ENCODE measurements at regions not wholly inside any gene's neighbourhood (a gene's known extent, or its start where the extent isn't known, plus 50 kb on each side); places are given as distances from the start of the nearest gene placed in this dataset.
"Not testable (repeated sequence)": the region's sequence is repeated elsewhere in the genome, so short reads cannot be mapped to it uniquely, and the experiment has no call there.

DNA sequence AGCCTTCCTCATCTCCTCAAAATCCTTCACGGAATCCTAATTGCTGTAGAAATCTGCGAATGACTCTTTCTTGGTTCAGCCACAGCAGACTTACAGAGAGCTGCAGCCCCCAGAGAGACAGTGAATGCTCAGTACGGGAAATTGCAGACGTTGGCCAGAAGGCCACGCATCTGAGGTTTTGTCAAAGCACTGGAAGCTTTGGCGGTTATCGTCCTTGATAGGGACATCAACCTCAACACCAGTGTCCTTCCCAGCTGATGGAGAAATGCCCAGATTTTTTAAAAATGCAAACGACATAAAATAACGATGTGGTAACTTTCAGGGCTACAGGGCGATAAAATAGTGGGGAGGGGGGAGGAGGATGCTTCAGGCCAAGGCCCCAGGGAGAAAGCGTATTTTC is 166.6 kb upstream of the CIBAR2 start:
- ATAC-seq, result no peak
- Mint-ChIP-seq H3K4me1 (no peaks in the 10 kb centered on the region), H3K36me3 (no peaks in the 10 kb centered on the region), H3K9me3 (ENCODE audit: low read depth) (no peaks in the 10 kb centered on the region), H3K27me3 (peaks cover 2% of the 10 kb centered on the region), H3K4me3 (no peak overlapping the region), H3K27ac (no peak overlapping the region)
- no peak for DNase-seq
- CTCF ChIA-PET, result no interaction called here

- Mint-ChIP-seq H3K4me1 (no peaks in the 10 kb centered on the region), H3K36me3 (no peaks in the 10 kb centered on the region), H3K9me3 (ENCODE audit: low read depth) (no peaks in the 10 kb centered on the region), H3K27ac (no peak overlapping the region), H3K27me3 (peaks cover 2% of the 10 kb centered on the region), H3K4me3 (no peak overlapping the region)
- CTCF ChIA-PET, result no interaction called here
- ATAC-seq (no peak), DNase-seq (no peak)
These were observed 167.1 kb upstream of the CIBAR2 start for GRCh38 chr16:85279402-85279801.

DNA sequence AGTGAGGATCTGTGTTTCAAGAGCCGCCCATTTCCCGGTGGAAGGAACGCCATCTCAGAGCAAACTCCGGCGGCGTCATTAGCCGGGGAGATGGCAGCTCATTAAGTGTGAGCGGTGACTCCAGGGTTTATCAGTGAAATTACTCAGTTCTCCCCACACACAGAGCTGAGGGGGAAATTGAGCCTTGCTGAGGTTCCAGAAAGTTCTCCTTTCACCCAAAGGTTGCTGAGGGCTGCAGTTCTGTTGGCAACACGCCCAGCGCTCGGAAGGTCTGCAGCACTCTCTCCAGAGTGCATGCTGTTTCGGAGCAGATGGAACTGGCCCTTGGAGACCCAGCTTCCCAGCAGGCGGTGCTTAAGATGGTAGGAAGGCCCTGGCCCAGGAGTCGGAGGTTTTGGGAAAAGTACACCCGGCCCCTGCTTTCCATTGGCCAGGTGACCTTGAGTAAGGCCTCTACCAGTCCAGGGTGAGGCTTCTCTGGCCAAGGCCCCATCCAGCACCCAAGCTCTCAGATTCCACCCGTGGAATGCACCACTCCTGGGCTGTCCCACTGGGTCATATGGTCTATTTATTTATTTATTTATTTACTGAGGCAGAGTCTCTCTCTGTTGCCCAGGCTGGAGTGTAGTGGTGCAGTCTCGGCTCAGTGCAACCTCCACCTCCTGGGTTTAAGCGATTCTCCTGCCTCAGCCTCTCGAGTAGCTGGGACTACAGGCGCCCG is 167.7 kb upstream of the CIBAR2 start:
- H3K36me3 Mint-ChIP-seq, result no peaks in the 10 kb centered on the region
- no peak overlapping the region for H3K27ac Mint-ChIP-seq
- CTCF ChIA-PET, result no interaction called here
- no peak overlapping the region for H3K4me3 Mint-ChIP-seq
- no peak for DNase-seq
- ATAC-seq, result no peak
- H3K9me3 Mint-ChIP-seq (ENCODE audit: low read depth), result no peaks in the 10 kb centered on the region
- H3K27me3 Mint-ChIP-seq, result peaks cover 2% of the 10 kb centered on the region
- H3K4me1 Mint-ChIP-seq, result no peaks in the 10 kb centered on the region

GRCh38 chr16:85281181-85281580 is 168.9 kb upstream of the CIBAR2 start:
- Mint-ChIP-seq H3K4me3 (no peak overlapping the region), H3K27me3 (peaks cover 2% of the 10 kb centered on the region), H3K4me1 (no peaks in the 10 kb centered on the region), H3K36me3 (no peaks in the 10 kb centered on the region), H3K27ac (no peak overlapping the region), H3K9me3 (ENCODE audit: low read depth) (no peaks in the 10 kb centered on the region)
- CTCF ChIA-PET, result no interaction called here
- DNase-seq (no peak), ATAC-seq (no peak)

GRCh38 chr16:85282842-85283241 is 170.6 kb upstream of the CIBAR2 start:
- Mint-ChIP-seq H3K4me1 (no peaks in the 10 kb centered on the region), H3K27me3 (peaks cover 2% of the 10 kb centered on the region), H3K36me3 (no peaks in the 10 kb centered on the region), H3K27ac (no peak overlapping the region), H3K9me3 (ENCODE audit: low read depth) (no peaks in the 10 kb centered on the region), H3K4me3 (no peak overlapping the region)
- DNase-seq, result no peak
- CTCF ChIA-PET, result no interaction called here
- no peak for ATAC-seq

DNA sequence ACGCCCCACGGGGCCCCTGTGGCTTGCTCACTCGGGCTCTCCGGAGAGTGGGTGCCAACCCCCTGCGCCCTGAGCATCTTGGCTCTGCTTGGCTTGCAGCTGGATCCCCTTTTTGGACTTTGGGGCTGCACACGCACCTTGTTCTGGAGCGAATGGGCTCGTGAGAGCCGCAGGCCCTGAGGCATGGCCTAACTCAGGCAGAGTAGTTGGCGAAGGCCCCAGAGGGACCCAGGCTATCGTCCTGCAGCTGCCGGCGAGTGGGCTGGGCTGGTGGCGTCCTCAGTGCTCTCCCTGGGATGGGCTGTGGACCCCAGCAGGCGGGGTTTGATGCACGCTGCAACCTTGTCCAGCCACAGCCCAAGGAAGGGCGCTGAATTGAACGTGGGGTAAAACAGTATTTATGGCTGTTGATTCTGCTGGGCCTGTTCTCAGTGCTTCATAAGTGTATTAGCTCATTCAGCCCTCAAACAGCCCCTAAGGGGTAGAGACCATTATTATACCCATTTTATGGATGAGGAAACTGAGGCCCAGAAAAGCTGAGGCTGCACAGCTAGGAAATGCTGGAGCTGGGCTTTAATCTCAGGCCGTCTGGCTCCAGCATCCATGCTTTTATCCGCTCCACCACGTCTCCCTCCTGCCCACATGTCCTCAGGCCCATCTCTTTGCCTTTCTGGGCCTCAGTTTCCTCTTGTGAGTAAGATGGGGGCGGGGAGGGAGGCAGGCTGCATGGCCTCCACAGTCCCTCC is 171.2 kb upstream of the CIBAR2 start:
- no peak for ATAC-seq
- peaks cover 2% of the 10 kb centered on the region for H3K27me3 Mint-ChIP-seq
- no peak for DNase-seq
- H3K36me3 Mint-ChIP-seq, result no peaks in the 10 kb centered on the region
- CTCF ChIA-PET, result no interaction called here
- no peak overlapping the region for H3K27ac Mint-ChIP-seq
- no peaks in the 10 kb centered on the region for H3K9me3 Mint-ChIP-seq (ENCODE audit: low read depth)
- H3K4me3 Mint-ChIP-seq, result no peak overlapping the region
- no peaks in the 10 kb centered on the region for H3K4me1 Mint-ChIP-seq

- H3K9me3 Mint-ChIP-seq (ENCODE audit: low read depth), result no peaks in the 10 kb centered on the region
- no peaks in the 10 kb centered on the region for H3K36me3 Mint-ChIP-seq
- H3K27me3 Mint-ChIP-seq, result peaks cover 2% of the 10 kb centered on the region
- no peak overlapping the region for H3K27ac Mint-ChIP-seq
- CTCF ChIA-PET, result interaction anchor here (0.6 kb wide), 1 partner anchor 10 kb away, joined by 3 read pairs; no protein-coding TSS in a partner anchor
- ATAC-seq, result no peak
- no peak overlapping the region for H3K4me3 Mint-ChIP-seq
- H3K4me1 Mint-ChIP-seq, result no peaks in the 10 kb centered on the region
- no peak for DNase-seq
These were observed 172.0 kb upstream of the CIBAR2 start for GRCh38 chr16:85284141-85284817.

GRCh38 chr16:85285681-85286065 is 173.4 kb upstream of the CIBAR2 start:
- Mint-ChIP-seq H3K27me3 (peaks cover 2% of the 10 kb centered on the region), H3K27ac (no peak overlapping the region), H3K4me1 (no peaks in the 10 kb centered on the region), H3K9me3 (ENCODE audit: low read depth) (no peaks in the 10 kb centered on the region), H3K4me3 (no peak overlapping the region), H3K36me3 (no peaks in the 10 kb centered on the region)
- DNase-seq (no peak), ATAC-seq (no peak)
- CTCF ChIA-PET, result interaction anchor here (0.6 kb wide), 1 partner anchor 12 kb away, joined by 3 read pairs; no protein-coding TSS in a partner anchor

DNA sequence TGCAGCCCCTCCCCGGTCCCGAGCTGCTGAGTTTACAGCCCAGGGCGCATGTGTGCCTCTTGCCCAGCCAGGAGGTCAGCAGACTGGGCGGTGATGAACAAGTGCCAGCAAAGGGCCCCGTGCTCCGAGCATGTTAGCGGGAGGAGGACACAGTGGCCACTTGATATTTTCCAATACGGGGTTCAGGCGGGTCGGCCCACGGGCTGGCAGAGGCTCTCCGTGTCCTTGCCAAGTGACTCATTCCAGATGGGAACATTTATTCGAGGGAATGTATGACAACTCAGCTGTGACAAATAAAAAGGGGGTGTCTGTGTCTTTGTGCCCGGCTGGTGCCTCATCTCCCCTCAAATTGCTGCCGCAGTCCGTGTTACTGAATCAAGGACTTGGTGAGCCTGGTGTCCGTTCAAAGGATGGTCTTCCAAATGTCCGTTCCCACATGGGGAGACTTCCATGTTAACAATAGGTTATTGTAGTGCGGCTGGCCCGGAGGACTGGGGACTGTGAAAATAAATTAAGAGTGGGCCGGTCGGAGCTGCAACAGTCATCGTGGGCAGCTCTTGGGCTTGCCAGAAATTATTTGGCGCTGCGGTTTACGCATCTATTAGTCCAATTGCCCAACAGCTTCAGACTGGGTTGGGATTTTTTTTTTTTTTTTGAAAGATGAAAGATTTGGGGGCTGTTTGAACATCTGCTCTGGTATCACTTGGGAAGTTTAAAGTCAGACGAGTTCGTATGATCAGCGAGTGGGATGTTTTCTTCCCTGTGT is 174.0 kb upstream of the CIBAR2 start:
- Mint-ChIP-seq H3K27me3 (peaks cover 2% of the 10 kb centered on the region), H3K36me3 (no peaks in the 10 kb centered on the region), H3K4me1 (no peaks in the 10 kb centered on the region), H3K4me3 (no peak overlapping the region), H3K27ac (no peak overlapping the region), H3K9me3 (ENCODE audit: low read depth) (no peaks in the 10 kb centered on the region)
- CTCF ChIA-PET, result no interaction called here
- no peak for ATAC-seq
- DNase-seq, result no peak

GRCh38 chr16:85286951-85287814 is 174.9 kb upstream of the CIBAR2 start:
- H3K4me3 Mint-ChIP-seq, result no peak overlapping the region
- CTCF ChIA-PET, result no interaction called here
- no peaks in the 10 kb centered on the region for H3K9me3 Mint-ChIP-seq (ENCODE audit: low read depth)
- no peak overlapping the region for H3K27ac Mint-ChIP-seq
- no peaks in the 10 kb centered on the region for H3K36me3 Mint-ChIP-seq
- H3K27me3 Mint-ChIP-seq, result peaks cover 1% of the 10 kb centered on the region
- H3K4me1 Mint-ChIP-seq, result no peaks in the 10 kb centered on the region
- ATAC-seq, result no peak
- no peak for DNase-seq

DNA sequence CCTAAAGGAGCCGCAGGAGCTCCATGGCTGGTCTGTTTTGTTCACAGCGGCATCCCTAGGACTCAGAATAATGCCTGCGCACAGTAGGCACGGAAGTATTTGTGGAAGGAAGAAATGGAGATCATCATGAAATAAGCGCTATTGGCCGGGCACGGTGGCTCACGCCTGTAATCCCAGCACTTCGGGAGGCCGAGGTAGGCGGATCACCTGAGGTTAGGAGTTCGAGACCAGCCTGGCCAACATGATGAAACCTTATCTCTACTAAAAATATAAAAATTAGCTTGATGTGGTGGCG is 175.5 kb upstream of the CIBAR2 start:
- ATAC-seq; H3K27me3 Mint-ChIP-seq; H3K4me3 Mint-ChIP-seq; CTCF ChIA-PET; H3K4me1 Mint-ChIP-seq; H3K9me3 Mint-ChIP-seq (ENCODE audit: low read depth); H3K27ac Mint-ChIP-seq; H3K36me3 Mint-ChIP-seq; DNase-seq: not testable (repeated sequence)

DNA sequence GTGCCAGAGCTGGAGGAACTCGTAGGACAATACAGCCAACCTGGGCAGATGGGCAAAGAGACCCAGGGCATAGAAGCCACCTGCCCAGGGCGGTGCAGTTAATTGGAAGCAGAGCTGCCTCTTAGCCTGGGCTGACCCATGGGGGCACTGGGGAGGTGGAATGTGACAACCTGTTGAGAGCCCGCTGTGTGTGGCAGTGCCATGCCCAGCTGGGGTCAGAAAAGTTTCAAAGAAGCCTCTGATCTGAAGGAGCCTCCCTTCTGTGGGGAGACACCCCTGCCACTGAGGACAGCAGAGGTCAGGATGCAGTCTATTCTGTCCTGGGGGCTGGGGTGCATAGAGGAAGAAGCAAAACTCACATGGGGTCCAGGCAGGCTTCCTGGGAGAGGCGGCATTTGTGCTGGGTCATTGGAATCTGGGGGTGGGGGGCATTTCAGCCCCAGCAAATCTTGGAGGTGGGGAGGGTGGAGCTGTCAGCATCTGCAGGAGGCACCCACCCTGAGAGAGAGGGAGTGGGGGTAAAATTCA is 176.1 kb upstream of the CIBAR2 start:
- H3K27ac Mint-ChIP-seq, result no peak overlapping the region
- ATAC-seq, result no peak
- DNase-seq, result no peak
- no peaks in the 10 kb centered on the region for H3K27me3 Mint-ChIP-seq
- H3K4me3 Mint-ChIP-seq, result no peak overlapping the region
- H3K4me1 Mint-ChIP-seq, result no peaks in the 10 kb centered on the region
- CTCF ChIA-PET, result no interaction called here
- H3K9me3 Mint-ChIP-seq (ENCODE audit: low read depth), result no peaks in the 10 kb centered on the region
- H3K36me3 Mint-ChIP-seq, result no peaks in the 10 kb centered on the region

All from activated CD8-positive, alpha-beta memory T cell treated with anti-CD3 and anti-CD28 coated beads, Interleukin-2, amount 10 ng/mL, durations not matched to agents 7 days and 5 days (primary cell).